Osteoblast (primary cell): ENCODE measurements at regions not wholly inside any gene's neighbourhood (a gene's known extent, or its start where the extent isn't known, plus 50 kb on each side); places are given as distances from the start of the nearest gene placed in this dataset.

Source experiments
- DNase-seq: peaks from one replicate; pipeline ENCODE4 v3.0.0; 2011; ENCODE audit warnings: low spot score, mixed read lengths; ENCODE audit not compliant: insufficient read length; ENCODE audit errors: missing footprints
- H2AFZ ChIP-seq: 2 replicates; pipeline ENCODE4 v1.6.0; 2011; ENCODE audit warnings: mild to moderate bottlenecking, low read length
- H3K27ac ChIP-seq: 2 replicates; pipeline ENCODE4 v1.5.1; 2011; ENCODE audit warnings: mild to moderate bottlenecking, low read depth, low read length, moderate library complexity
- H3K27me3 ChIP-seq: 2 replicates; pipeline ENCODE4 v1.6.0; 2012; ENCODE audit warnings: mild to moderate bottlenecking, control low read depth, inconsistent platforms, low read length, moderate library complexity; ENCODE audit not compliant: insufficient read depth
- H3K36me3 ChIP-seq: 2 replicates; pipeline ENCODE4 v1.5.1; 2011; ENCODE audit warnings: mild to moderate bottlenecking, low read length, control low read depth, moderate library complexity; ENCODE audit not compliant: insufficient read depth
- H3K4me1 ChIP-seq: 2 replicates; pipeline ENCODE4 v1.5.1; 2011; ENCODE audit warnings: mild to moderate bottlenecking, low read length, control low read depth, moderate library complexity; ENCODE audit not compliant: insufficient read depth
- H3K4me2 ChIP-seq: 2 replicates; pipeline ENCODE4 v1.6.0; 2011; ENCODE audit warnings: mild to moderate bottlenecking, low read length; ENCODE audit not compliant: insufficient read depth
- H3K4me3 ChIP-seq: fragments of 200-600 bp; sonication (generic); 3 replicates; pipeline ENCODE4 v1.5.1; 2012; ENCODE audit warnings: mild to moderate bottlenecking, low read length, inconsistent platforms; ENCODE audit not compliant: insufficient read depth
- H3K79me2 ChIP-seq: 2 replicates; pipeline ENCODE4 v1.6.0; 2012; ENCODE audit warnings: mild to moderate bottlenecking, low read length, control low read depth, inconsistent platforms; ENCODE audit not compliant: insufficient read depth
- H3K9me3 ChIP-seq: 2 replicates; pipeline ENCODE4 v1.5.1; 2011; ENCODE audit warnings: low read depth, low read length, control low read depth
- H4K20me1 ChIP-seq: 2 replicates; pipeline ENCODE4 v1.6.0; 2012; ENCODE audit warnings: mild to moderate bottlenecking, low read length, control low read depth; ENCODE audit not compliant: insufficient read depth
- TF ChIP-seq, protein P1 (sequence below): IDR thresholded peaks from 2 replicates; pipeline ENCODE4 v1.5.1; 2011; ENCODE audit warnings: mild to moderate bottlenecking, low read depth, low read length, moderate library complexity; ENCODE audit errors: extremely low read depth

DNA sequence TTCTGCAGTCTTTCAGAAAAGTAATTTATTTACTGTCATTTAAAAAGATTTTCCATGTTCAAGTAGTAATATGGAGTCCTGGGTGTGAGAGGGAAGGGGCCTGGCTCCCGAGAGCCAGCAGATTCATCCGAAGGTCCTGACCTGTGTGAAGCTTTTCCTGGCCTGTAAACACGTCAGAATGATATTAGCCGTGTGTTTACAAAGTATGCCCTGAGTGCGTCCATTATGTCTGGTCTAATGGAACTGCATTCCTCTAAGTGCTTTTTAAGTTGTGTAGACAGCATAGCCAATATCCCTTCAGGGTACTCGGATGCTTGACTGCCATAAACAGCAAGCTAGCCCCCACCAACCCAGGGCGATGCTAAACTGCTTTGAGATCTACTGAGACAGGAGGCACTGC is 495.2 kb downstream of the AGTPBP1 start:
- H3K36me3 ChIP-seq = no peaks in the 10 kb centered on the region
- no peak overlapping the region for H3K4me3 ChIP-seq
- no peaks in the 10 kb centered on the region for H4K20me1 ChIP-seq
- H3K27ac ChIP-seq = no peak overlapping the region
- H3K9me3 ChIP-seq = no peaks in the 10 kb centered on the region
- TF ChIP-seq, protein P1, sequence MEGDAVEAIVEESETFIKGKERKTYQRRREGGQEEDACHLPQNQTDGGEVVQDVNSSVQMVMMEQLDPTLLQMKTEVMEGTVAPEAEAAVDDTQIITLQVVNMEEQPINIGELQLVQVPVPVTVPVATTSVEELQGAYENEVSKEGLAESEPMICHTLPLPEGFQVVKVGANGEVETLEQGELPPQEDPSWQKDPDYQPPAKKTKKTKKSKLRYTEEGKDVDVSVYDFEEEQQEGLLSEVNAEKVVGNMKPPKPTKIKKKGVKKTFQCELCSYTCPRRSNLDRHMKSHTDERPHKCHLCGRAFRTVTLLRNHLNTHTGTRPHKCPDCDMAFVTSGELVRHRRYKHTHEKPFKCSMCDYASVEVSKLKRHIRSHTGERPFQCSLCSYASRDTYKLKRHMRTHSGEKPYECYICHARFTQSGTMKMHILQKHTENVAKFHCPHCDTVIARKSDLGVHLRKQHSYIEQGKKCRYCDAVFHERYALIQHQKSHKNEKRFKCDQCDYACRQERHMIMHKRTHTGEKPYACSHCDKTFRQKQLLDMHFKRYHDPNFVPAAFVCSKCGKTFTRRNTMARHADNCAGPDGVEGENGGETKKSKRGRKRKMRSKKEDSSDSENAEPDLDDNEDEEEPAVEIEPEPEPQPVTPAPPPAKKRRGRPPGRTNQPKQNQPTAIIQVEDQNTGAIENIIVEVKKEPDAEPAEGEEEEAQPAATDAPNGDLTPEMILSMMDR = no peak
- peaks cover 9% of the 10 kb centered on the region for H3K4me1 ChIP-seq
- H3K27me3 ChIP-seq = peaks cover 4% of the 10 kb centered on the region
- H2AFZ ChIP-seq = no peak overlapping the region
- no peak for DNase-seq
- no peak overlapping the region for H3K4me2 ChIP-seq
- H3K79me2 ChIP-seq = no peaks in the 10 kb centered on the region

DNA sequence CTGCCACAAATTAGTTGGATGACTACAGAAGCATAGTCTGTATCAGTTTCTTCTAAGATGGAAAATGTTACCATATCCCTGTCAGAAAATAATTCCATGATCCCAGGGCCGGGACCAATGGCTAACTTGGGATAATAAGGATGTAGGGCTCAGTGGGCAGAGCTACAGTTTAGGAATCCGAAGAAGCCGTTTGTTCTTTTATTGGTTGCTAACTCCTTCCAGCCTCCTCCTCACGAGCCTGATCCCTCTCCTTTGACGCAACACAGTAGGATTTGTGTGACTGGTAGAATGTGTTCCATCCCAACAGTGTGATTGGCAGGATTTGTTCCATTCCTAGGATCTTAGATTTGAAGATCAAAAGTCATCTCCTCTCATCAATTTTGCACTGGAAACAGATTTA is 496.9 kb downstream of the AGTPBP1 start:
- Histone ChIP-seq H3K27ac (no peak overlapping the region), H3K27me3 (peaks cover 4% of the 10 kb centered on the region), H3K4me3 (no peak overlapping the region), H3K79me2 (no peaks in the 10 kb centered on the region), H3K4me2 (no peak overlapping the region), H4K20me1 (no peaks in the 10 kb centered on the region), H2AFZ (no peak overlapping the region), H3K9me3 (no peaks in the 10 kb centered on the region), H3K4me1 (peaks cover 9% of the 10 kb centered on the region), H3K36me3 (no peaks in the 10 kb centered on the region)
- DNase-seq = no peak
- TF ChIP-seq, protein P1 = no peak

DNA sequence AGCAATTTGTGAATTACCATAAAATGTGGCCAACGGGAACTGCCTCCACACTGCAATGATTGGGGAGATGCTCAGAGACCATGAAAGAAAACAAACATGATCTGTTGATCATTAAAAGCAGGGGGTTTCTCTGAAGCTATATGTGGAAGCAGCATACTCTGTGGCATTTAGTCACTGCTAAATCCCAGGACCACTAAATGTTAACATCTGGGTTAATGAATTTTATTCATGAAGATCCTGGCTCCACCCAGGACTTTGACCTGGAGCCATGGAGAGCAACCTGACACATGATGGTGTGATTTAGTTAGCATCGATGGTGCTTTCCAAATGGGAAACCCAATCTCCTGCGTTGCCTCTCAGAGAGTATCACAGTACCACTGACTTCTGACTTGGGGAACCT is 497.8 kb downstream of the AGTPBP1 start:
- H3K27ac ChIP-seq = no peak overlapping the region
- no peak overlapping the region for H3K4me3 ChIP-seq
- no peaks in the 10 kb centered on the region for H3K36me3 ChIP-seq
- DNase-seq = peak; percentile 26
- peaks cover 8% of the 10 kb centered on the region for H3K4me1 ChIP-seq
- no peaks in the 10 kb centered on the region for H4K20me1 ChIP-seq
- TF ChIP-seq, protein P1 = no peak
- H2AFZ ChIP-seq = no peak overlapping the region
- H3K27me3 ChIP-seq = peaks cover 7% of the 10 kb centered on the region
- no peaks in the 10 kb centered on the region for H3K79me2 ChIP-seq
- H3K4me2 ChIP-seq = no peak overlapping the region
- no peaks in the 10 kb centered on the region for H3K9me3 ChIP-seq

DNA sequence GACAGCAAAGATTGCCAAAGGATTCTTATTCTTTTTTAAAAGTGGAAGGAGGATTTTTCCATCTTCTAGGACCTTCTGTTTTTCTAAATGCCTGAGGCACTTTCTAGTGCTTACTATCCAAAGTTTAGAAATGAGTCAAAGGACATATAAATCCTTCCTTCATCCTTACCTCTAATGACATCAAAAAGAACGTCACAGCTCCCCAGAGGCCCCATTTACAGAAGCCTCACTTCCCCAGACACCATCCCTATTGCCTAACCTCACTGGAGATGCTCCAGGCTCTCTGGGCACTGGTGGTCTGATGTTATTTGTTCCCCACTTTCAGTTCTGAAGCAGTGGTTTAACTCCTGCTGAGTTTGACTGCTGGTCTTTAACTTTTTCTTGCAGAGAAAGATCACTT is 504.3 kb downstream of the AGTPBP1 start:
- Histone ChIP-seq H2AFZ (no peak overlapping the region), H3K36me3 (no peaks in the 10 kb centered on the region), H3K4me1 (no peaks in the 10 kb centered on the region), H3K4me2 (no peak overlapping the region), H3K9me3 (no peaks in the 10 kb centered on the region), H4K20me1 (no peaks in the 10 kb centered on the region), H3K79me2 (no peaks in the 10 kb centered on the region), H3K27ac (no peak overlapping the region), H3K27me3 (peaks cover 12% of the 10 kb centered on the region), H3K4me3 (no peak overlapping the region)
- no peak for DNase-seq
- TF ChIP-seq, protein P1 = no peak
